ENCODE measurements at regions not wholly inside any gene's neighbourhood (a gene's known extent, or its start where the extent isn't known, plus 50 kb on each side); places are given as distances from the start of the nearest gene placed in this dataset.

DNA sequence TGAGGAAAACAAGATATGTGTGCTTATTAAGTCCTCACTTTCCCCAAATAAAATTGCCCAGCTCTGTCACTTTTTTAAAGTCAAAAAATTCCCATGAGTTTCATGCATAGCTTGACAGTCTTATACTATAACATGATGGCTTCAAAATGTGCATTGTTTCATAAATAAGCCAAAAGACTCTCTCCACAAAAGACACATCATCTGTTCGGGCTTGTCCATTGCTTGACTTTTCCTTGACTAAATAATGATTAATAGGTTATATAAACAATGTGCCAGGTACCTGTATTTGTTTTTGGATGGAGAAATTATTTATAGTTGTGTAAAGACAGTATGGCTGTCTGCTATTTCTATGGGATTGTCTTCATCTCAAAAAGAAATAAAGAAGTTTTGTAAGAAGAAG, 329.2 kb upstream of the KLF3 start:
- no peak overlapping the region for H2AK5ac ChIP-seq (ENCODE audit: low read depth, low read length)
- H3K36me3 ChIP-seq (ENCODE audit: control insufficient read depth in 2 of 4, insufficient read depth in 4 of 4, low read length in 3 of 4): no peaks in the 10 kb centered on the region
- H3K18ac ChIP-seq (ENCODE audit: extremely low read depth, low read length): no peak overlapping the region
- no peaks in the 10 kb centered on the region for H3K23me2 ChIP-seq (ENCODE audit: low read depth, low read length)
- FAIRE-seq (no peak), DNase-seq (ENCODE audit: low read depth in 1 of 2, low spot score in 2 of 2) (no peak)
- no peaks in the 10 kb centered on the region for H3K27me3 ChIP-seq (replicated peaks in 1 of 4; ENCODE audit: control insufficient read depth in 3 of 4, extremely low read depth in 1 of 4, insufficient read depth in 3 of 4, low read length in 3 of 4)
- H3K79me1 ChIP-seq (ENCODE audit: low read depth, low read length): no peaks in the 10 kb centered on the region
- 89% methylated on average over 1 of the region's 1 CpG; no CpG with 5 or more reads in 1 of the 2 experiments for WGBS, 2 experiments (ENCODE audit: extremely low coverage in 1 of 2, insufficient coverage in 1 of 2, insufficient read length in 1 of 2, insufficient replicate concordance in 2 of 2, low coverage in 1 of 2, low lambda C conversion rate in 2 of 2, missing lambda C conversion rate in 1 of 2)
- no peak overlapping the region for H4K8ac ChIP-seq (ENCODE audit: extremely low read depth, insufficient read depth, low read length)
- H2BK12ac ChIP-seq (ENCODE audit: low read depth, low read length): no peak overlapping the region
- no peak overlapping the region for H4K5ac ChIP-seq (ENCODE audit: insufficient read length, low read depth, low read length)
- no peak overlapping the region for H4K91ac ChIP-seq (replicated peaks; ENCODE audit: insufficient read length, low read length)
- H3K79me2 ChIP-seq (ENCODE audit: control insufficient read depth in 1 of 2, insufficient read depth in 2 of 2, low read length in 2 of 2): no peaks in the 10 kb centered on the region
- ChIA-PET CTCF (ENCODE audit: partially characterized antibody) (no interaction called here), POLR2A (ENCODE audit: partially characterized antibody) (no interaction called here)
- H3K14ac ChIP-seq (ENCODE audit: insufficient read length): no peak overlapping the region
- no peak overlapping the region for H3K23ac ChIP-seq (ENCODE audit: insufficient read length)
- H2BK20ac ChIP-seq (ENCODE audit: low read length): no peak overlapping the region
- H3K9me3 ChIP-seq (ENCODE audit: insufficient read depth in 2 of 2, low read depth in 1 of 2, low read length in 1 of 2): peaks cover 3 to 5% of the 10 kb centered on the region in 2 experiments; a peak in 3 of 4 replicates
- H2BK15ac ChIP-seq (ENCODE audit: low read length): no peak overlapping the region
- no peak overlapping the region for H3K4ac ChIP-seq (replicated peaks; ENCODE audit: insufficient read length, low read depth, low read length)
- no peak overlapping the region for H2AFZ ChIP-seq (ENCODE audit: low read length)
- H3K4me2 ChIP-seq (ENCODE audit: insufficient read depth in 1 of 2, low read depth in 2 of 2, low read length in 2 of 2): no peak overlapping the region
- H3K4me1 ChIP-seq (replicated peaks in 1 of 4; ENCODE audit: control insufficient read depth in 3 of 4, insufficient read depth in 4 of 4, low read length in 3 of 4): no peaks in the 10 kb centered on the region
- H3K56ac ChIP-seq (replicated peaks; ENCODE audit: insufficient read length, low read depth, low read length): no peak overlapping the region
- no peak overlapping the region for H3K9ac ChIP-seq (replicated peaks in 1 of 4; ENCODE audit: extremely low read depth in 1 of 4, low read depth in 3 of 4, low read length in 3 of 4)
- H3K4me3 ChIP-seq (ENCODE audit: extremely low read depth in 1 of 4, insufficient read depth in 2 of 4, low read depth in 3 of 4, low read length in 4 of 4): no peak overlapping the region
- H3K27ac ChIP-seq (ENCODE audit: low read depth, low read length): no peak overlapping the region
- no peaks in the 10 kb centered on the region for H4K20me1 ChIP-seq (replicated peaks in 1 of 2; ENCODE audit: control insufficient read depth in 1 of 2, insufficient read depth in 2 of 2, low read length in 2 of 2)
- no peak overlapping the region for H2BK5ac ChIP-seq (ENCODE audit: low read depth, low read length)
- H2BK120ac ChIP-seq (replicated peaks; ENCODE audit: low read depth, low read length): no peak overlapping the region
- TF ChIP-seq SIX5 (IDR thresholded peaks at IDR 0.05; ENCODE audit: low read depth, low read length) (no peak), BCL11A (IDR thresholded peaks at IDR 0.05; ENCODE audit: low read depth in 2 of 2, low read length in 2 of 2) (no peak), JUN (IDR thresholded peaks at IDR 0.05; ENCODE audit: low read depth, low read length) (no peak), SIN3A (conservative IDR thresholded peaks at IDR 0.05 in 1 of 2, IDR thresholded peaks at IDR 0.05 in 1 of 2; ENCODE audit: low read depth in 1 of 2, low read length in 2 of 2) (no peak), SP4 (IDR thresholded peaks at IDR 0.05; ENCODE audit: low read length) (no peak), SRF (IDR thresholded peaks at IDR 0.05; ENCODE audit: low read depth, low read length) (no peak), TAF7 (optimal IDR thresholded peaks at IDR 0.05; ENCODE audit: borderline replicate concordance, low read depth, low read length) (no peak), EGR1 (IDR thresholded peaks at IDR 0.05; ENCODE audit: borderline replicate concordance, low read depth, low read length) (no peak), RFX5 (IDR thresholded peaks at IDR 0.05; ENCODE audit: borderline replicate concordance, low read depth, low read length) (no peak), ZNF274 (IDR thresholded peaks at IDR 0.05; ENCODE audit: borderline replicate concordance, extremely low read depth, low read length) (no peak), GTF2F1 (IDR thresholded peaks at IDR 0.05; ENCODE audit: borderline replicate concordance, low read depth, low read length) (no peak), TBP (IDR thresholded peaks at IDR 0.05; ENCODE audit: low read depth, low read length) (no peak), PHF8 (conservative IDR thresholded peaks at IDR 0.05; ENCODE audit: low read depth, low read length) (no peak), SP2 (IDR thresholded peaks at IDR 0.05; ENCODE audit: low read length) (no peak)
- TF ChIP-seq, protein P1, sequence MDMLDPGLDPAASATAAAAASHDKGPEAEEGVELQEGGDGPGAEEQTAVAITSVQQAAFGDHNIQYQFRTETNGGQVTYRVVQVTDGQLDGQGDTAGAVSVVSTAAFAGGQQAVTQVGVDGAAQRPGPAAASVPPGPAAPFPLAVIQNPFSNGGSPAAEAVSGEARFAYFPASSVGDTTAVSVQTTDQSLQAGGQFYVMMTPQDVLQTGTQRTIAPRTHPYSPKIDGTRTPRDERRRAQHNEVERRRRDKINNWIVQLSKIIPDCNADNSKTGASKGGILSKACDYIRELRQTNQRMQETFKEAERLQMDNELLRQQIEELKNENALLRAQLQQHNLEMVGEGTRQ (IDR thresholded peaks at IDR 0.05; ENCODE audit: low read length): no peak
